ENCODE measurements at regions not wholly inside any gene's neighbourhood (a gene's known extent, or its start where the extent isn't known, plus 50 kb on each side); places are given as distances from the start of the nearest gene placed in this dataset.

DNA sequence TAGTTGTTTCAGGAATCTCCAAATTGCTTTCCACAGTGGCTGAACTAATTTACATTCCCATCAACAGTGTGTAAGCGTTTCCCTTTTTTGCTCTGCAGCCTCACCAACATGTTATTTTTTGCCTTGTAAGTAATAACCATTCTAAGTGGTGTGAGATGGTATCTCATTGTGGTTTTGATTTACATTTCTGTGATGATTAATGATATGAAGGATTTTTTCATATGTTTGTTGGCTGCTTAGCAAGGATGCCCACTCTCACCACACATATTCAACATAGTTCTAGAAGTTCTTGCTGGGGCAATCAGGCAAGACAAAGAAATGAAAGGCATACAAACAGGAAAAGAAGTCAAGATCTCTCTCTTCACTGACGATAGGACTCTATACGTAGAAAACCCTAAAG is 472.4 kb downstream of the ZNF674 start:
- ATAC-seq, result no peak
- TF ChIP-seq EP300 (IDR thresholded peaks at IDR 0.05), result no peak
- no peak for TF ChIP-seq POLR2AphosphoS5 (IDR thresholded peaks at IDR 0.05)
- TF ChIP-seq POLR2A (IDR thresholded peaks at IDR 0.05), result no peak
- TF ChIP-seq, protein P1, sequence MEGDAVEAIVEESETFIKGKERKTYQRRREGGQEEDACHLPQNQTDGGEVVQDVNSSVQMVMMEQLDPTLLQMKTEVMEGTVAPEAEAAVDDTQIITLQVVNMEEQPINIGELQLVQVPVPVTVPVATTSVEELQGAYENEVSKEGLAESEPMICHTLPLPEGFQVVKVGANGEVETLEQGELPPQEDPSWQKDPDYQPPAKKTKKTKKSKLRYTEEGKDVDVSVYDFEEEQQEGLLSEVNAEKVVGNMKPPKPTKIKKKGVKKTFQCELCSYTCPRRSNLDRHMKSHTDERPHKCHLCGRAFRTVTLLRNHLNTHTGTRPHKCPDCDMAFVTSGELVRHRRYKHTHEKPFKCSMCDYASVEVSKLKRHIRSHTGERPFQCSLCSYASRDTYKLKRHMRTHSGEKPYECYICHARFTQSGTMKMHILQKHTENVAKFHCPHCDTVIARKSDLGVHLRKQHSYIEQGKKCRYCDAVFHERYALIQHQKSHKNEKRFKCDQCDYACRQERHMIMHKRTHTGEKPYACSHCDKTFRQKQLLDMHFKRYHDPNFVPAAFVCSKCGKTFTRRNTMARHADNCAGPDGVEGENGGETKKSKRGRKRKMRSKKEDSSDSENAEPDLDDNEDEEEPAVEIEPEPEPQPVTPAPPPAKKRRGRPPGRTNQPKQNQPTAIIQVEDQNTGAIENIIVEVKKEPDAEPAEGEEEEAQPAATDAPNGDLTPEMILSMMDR (IDR thresholded peaks at IDR 0.05), result no peak
- H3K4me1 ChIP-seq, result no peaks in the 10 kb centered on the region
- H3K9me3 ChIP-seq, result no peaks in the 10 kb centered on the region
- no peak overlapping the region for H3K27ac ChIP-seq
- WGBS, 2 donors (ENCODE audit: low coverage in 1 of 2), result 75 to 78% methylated on average over 3 of the region's 3 CpGs
- no peaks in the 10 kb centered on the region for H3K27me3 ChIP-seq
- H3K4me3 ChIP-seq, result no peak overlapping the region
- no peaks in the 10 kb centered on the region for H3K36me3 ChIP-seq

DNA sequence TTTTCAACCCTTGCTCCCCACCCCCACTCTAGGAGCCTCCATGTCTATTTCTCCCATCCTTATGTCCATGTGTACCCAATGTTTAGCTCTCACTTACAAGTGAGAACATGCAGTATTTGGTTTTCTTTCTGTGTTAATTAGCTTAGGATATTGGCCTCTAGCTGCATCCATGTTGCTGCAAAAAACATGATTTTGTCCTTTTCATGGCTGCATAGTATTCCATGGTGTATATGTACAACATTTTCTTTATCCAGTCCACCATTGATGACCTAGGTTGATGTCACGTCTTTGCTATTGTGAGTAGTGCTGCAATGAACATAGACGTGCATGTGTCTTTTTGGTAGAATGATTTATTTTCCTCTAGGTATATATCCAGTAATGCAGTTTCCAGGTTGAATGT is 472.8 kb downstream of the ZNF674 start:
- WGBS, 2 donors (ENCODE audit: low coverage in 1 of 2), result 80 to 93% methylated on average over 1 to 2 of the region's 2 CpGs
- TF ChIP-seq POLR2A (IDR thresholded peaks at IDR 0.05) (no peak), EP300 (IDR thresholded peaks at IDR 0.05) (no peak)
- Histone ChIP-seq H3K4me1 (no peaks in the 10 kb centered on the region), H3K9me3 (no peaks in the 10 kb centered on the region), H3K27ac (no peak overlapping the region), H3K36me3 (no peaks in the 10 kb centered on the region), H3K27me3 (no peaks in the 10 kb centered on the region), H3K4me3 (no peak overlapping the region)
- ATAC-seq, result no peak

DNA sequence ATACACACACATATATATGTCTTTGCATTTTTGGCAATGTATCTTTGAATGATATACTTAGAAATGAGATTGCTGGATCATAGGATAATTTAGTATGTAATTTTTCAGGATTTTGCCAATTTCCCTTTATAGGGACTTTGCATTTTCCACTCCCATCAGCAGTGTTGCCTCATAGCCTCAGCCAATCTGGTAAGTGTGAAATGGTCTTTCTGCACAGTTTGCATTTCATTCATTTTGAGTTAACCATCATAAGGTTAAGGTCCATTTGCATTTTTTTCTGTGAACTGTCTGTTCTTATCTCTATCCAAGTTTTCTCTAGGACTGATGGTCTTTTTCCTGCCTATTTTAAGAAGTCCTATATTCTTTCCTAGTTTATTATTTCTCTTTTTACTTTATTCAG is 474.8 kb downstream of the ZNF674 start:
- Histone ChIP-seq H3K4me3 (no peak overlapping the region), H3K36me3 (no peaks in the 10 kb centered on the region), H3K27me3 (no peaks in the 10 kb centered on the region), H3K27ac (no peak overlapping the region), H3K4me1 (no peaks in the 10 kb centered on the region), H3K9me3 (no peaks in the 10 kb centered on the region)
- TF ChIP-seq POLR2AphosphoS5 (IDR thresholded peaks at IDR 0.05) (no peak), POLR2A (IDR thresholded peaks at IDR 0.05) (no peak), EP300 (IDR thresholded peaks at IDR 0.05) (no peak)
- TF ChIP-seq, protein P1 (IDR thresholded peaks at IDR 0.05), result no peak
- no peak for ATAC-seq

DNA sequence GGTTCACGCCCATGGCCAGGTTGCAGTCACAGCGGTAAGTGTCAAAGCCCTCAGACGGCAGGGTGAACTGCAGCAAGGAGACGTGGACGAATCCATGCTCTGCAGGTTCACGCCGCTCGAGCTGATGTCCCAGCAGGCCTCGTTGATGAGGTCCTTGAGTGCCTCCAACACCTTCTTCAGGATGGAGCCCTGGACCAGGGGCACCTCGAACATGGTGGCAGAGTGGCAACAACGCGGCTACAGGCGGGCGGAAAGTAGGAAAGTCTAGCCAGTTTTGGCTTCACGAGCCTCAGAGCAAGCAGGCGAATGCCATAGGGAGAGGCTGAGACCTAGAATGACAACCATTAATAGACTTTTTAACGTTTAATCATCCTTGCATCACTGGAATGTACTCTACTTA is 485.9 kb downstream of the ZNF674 start:
- ATAC-seq, result no peak
- no peak overlapping the region for H3K27ac ChIP-seq
- TF ChIP-seq POLR2A (IDR thresholded peaks at IDR 0.05) (no peak), POLR2AphosphoS5 (IDR thresholded peaks at IDR 0.05) (no peak), EP300 (IDR thresholded peaks at IDR 0.05) (no peak)
- TF ChIP-seq, protein P1 (IDR thresholded peaks at IDR 0.05), result no peak
- no peak overlapping the region for H3K4me3 ChIP-seq
- H3K27me3 ChIP-seq, result no peaks in the 10 kb centered on the region
- H3K4me1 ChIP-seq, result no peaks in the 10 kb centered on the region
- 80 to 92% methylated on average over 1 to 5 of the region's 17 CpGs for WGBS, 2 donors (ENCODE audit: low coverage in 1 of 2)
- no peaks in the 10 kb centered on the region for H3K36me3 ChIP-seq
- peaks cover 0 to 7% (median 0%) of the 10 kb centered on the region in 3 donors for H3K9me3 ChIP-seq

DNA sequence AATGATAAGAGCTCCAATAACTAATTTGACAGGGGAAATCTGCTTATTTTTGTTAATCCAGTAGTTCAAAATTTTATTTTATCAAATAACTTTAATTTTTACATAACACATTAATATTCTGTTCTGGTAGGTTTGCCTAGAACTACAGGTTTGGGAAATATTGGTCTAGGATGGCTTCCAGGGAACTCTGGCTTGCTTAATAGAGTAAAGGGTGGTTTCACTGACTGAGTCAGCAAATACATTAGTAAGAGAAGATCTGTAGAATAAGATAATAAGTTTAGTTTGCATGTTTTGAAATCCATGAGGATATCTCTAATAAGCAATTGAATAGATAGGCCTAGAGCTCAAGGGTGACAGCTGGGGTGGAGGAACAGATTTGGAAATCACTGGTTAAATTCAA is 500.7 kb downstream of the ZNF674 start:
- Histone ChIP-seq H3K27me3 (no peaks in the 10 kb centered on the region), H3K4me3 (no peak overlapping the region), H3K27ac (no peak overlapping the region), H3K9me3 (no peaks in the 10 kb centered on the region), H3K4me1 (no peaks in the 10 kb centered on the region), H3K36me3 (no peaks in the 10 kb centered on the region)
- ATAC-seq, result no peak
- TF ChIP-seq POLR2A (IDR thresholded peaks at IDR 0.05) (no peak), POLR2AphosphoS5 (IDR thresholded peaks at IDR 0.05) (no peak), EP300 (IDR thresholded peaks at IDR 0.05) (no peak)
- TF ChIP-seq, protein P1 (IDR thresholded peaks at IDR 0.05), result no peak

DNA sequence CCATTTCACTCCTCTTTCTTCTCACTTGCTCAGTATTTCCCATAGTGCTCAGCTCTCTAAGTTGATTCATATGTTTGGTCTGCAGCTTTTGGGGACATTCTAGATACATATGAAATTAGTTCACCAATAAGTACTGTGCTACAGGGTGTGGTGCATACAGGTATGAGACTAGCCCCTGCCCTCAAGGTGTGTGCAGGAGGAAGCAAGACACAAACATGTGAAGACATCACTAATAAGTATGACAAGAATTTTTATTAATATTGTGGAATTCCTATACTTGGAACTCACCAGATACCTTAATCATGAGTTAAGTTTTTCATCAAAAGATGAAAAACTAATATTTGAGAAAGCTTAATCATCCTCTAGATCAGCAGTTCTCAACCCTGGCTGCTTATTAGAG is 505.2 kb downstream of the ZNF674 start:
- no peak for ATAC-seq
- no peak for TF ChIP-seq EP300 (IDR thresholded peaks at IDR 0.05)
- TF ChIP-seq, protein P1 (IDR thresholded peaks at IDR 0.05), result no peak
- TF ChIP-seq POLR2AphosphoS5 (IDR thresholded peaks at IDR 0.05), result no peak
- no peak for TF ChIP-seq POLR2A (IDR thresholded peaks at IDR 0.05)

More for the DNA sequence above, 505.2 kb downstream of the ZNF674 start:
- Histone ChIP-seq H3K27me3 (no peaks in the 10 kb centered on the region), H3K27ac (no peak overlapping the region), H3K36me3 (no peaks in the 10 kb centered on the region), H3K4me3 (no peak overlapping the region), H3K9me3 (no peaks in the 10 kb centered on the region), H3K4me1 (no peaks in the 10 kb centered on the region)
